ENCODE measurements at regions not wholly inside any gene's neighbourhood (a gene's known extent, or its start where the extent isn't known, plus 50 kb on each side); places are given as distances from the start of the nearest gene placed in this dataset.

DNA sequence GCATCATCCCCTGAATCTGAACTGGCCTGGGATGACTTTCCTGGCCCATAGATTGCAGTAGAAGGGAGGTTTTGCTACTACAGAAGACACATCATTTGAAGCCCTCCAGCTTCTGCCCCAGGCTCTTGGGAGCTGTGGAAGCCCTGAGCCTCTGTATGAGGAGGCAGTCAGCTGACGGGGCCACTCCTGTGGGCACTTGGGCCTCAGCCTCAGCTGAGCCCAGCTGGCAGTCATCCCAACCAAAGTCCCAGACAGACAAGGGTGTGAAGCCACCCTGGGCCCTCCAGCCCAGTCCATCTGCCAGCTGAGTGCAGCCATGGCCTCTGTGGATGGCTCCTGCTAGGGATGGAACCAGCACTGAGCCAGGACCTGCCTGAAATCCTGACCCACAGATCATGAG is 502.3 kb upstream of the HS6ST1 start:
- Histone ChIP-seq H3K9me3 (ENCODE audit: insufficient read depth, low read depth) (no peaks in the 10 kb centered on the region), H4K20me1 (ENCODE audit: insufficient read depth) (no peaks in the 10 kb centered on the region), H3K4me2 (no peak overlapping the region), H3K27me3 (ENCODE audit: insufficient read depth, low read depth) (peaks cover 71% of the 10 kb centered on the region), H3K79me2 (ENCODE audit: low read depth) (no peaks in the 10 kb centered on the region), H3K4me3 (no peak overlapping the region), H3K27ac (no peak overlapping the region), H3K4me1 (replicated peaks; ENCODE audit: insufficient read depth) (no peaks in the 10 kb centered on the region), H3F3A (ENCODE audit: insufficient read depth, low read depth) (no peaks in the 10 kb centered on the region), H3K9me2 (ENCODE audit: insufficient read depth) (no peaks in the 10 kb centered on the region), H3K36me3 (ENCODE audit: low read depth) (no peaks in the 10 kb centered on the region), H2AFZ (no peak overlapping the region)
- ChIA-PET CTCF (no interaction called here), POLR2A (ENCODE audit: unreplicated experiment) (no interaction called here)
- no peak for DNase-seq
- BruUV-seq (replicated peaks), result no TSS peak
- TF ChIP-seq EZH2 (IDR thresholded peaks at IDR 0.05; ENCODE audit: low read depth), result no peak
- TF ChIP-seq, protein P1, sequence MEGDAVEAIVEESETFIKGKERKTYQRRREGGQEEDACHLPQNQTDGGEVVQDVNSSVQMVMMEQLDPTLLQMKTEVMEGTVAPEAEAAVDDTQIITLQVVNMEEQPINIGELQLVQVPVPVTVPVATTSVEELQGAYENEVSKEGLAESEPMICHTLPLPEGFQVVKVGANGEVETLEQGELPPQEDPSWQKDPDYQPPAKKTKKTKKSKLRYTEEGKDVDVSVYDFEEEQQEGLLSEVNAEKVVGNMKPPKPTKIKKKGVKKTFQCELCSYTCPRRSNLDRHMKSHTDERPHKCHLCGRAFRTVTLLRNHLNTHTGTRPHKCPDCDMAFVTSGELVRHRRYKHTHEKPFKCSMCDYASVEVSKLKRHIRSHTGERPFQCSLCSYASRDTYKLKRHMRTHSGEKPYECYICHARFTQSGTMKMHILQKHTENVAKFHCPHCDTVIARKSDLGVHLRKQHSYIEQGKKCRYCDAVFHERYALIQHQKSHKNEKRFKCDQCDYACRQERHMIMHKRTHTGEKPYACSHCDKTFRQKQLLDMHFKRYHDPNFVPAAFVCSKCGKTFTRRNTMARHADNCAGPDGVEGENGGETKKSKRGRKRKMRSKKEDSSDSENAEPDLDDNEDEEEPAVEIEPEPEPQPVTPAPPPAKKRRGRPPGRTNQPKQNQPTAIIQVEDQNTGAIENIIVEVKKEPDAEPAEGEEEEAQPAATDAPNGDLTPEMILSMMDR (conservative IDR thresholded peaks at IDR 0.05), result no peak
- intact Hi-C loops (cut with micrococcal nuclease; ENCODE audit: unreplicated experiment), result no loop called here

- H3K36me3 ChIP-seq (ENCODE audit: low read depth), result no peaks in the 10 kb centered on the region
- intact Hi-C loops (cut with micrococcal nuclease; ENCODE audit: unreplicated experiment), result no loop called here
- H3K9me2 ChIP-seq (ENCODE audit: insufficient read depth), result no peaks in the 10 kb centered on the region
- H3K4me3 ChIP-seq, result no peak overlapping the region
- no peaks in the 10 kb centered on the region for H3K79me2 ChIP-seq (ENCODE audit: low read depth)
- DNase-seq, result no peak
- H2AFZ ChIP-seq, result no peak overlapping the region
- BruUV-seq (replicated peaks), result no TSS peak
- no peaks in the 10 kb centered on the region for H3K9me3 ChIP-seq (ENCODE audit: insufficient read depth, low read depth)
- H4K20me1 ChIP-seq (ENCODE audit: insufficient read depth), result no peaks in the 10 kb centered on the region
- no peak overlapping the region for H3K4me2 ChIP-seq
- ChIA-PET CTCF (no interaction called here), POLR2A (ENCODE audit: unreplicated experiment) (no interaction called here)
- H3K27me3 ChIP-seq (ENCODE audit: insufficient read depth, low read depth), result peaks cover 54% of the 10 kb centered on the region; the same call in 1 of the 2 replicates
- H3K4me1 ChIP-seq (replicated peaks; ENCODE audit: insufficient read depth), result no peaks in the 10 kb centered on the region
- TF ChIP-seq, protein P1 (conservative IDR thresholded peaks at IDR 0.05), result no peak
- no peak for TF ChIP-seq EZH2 (IDR thresholded peaks at IDR 0.05; ENCODE audit: low read depth)
- no peaks in the 10 kb centered on the region for H3F3A ChIP-seq (ENCODE audit: insufficient read depth, low read depth)
- no peak overlapping the region for H3K27ac ChIP-seq
Measured at GRCh38 chr2:128832946-128833663, 514.4 kb upstream of the HS6ST1 start.

DNA sequence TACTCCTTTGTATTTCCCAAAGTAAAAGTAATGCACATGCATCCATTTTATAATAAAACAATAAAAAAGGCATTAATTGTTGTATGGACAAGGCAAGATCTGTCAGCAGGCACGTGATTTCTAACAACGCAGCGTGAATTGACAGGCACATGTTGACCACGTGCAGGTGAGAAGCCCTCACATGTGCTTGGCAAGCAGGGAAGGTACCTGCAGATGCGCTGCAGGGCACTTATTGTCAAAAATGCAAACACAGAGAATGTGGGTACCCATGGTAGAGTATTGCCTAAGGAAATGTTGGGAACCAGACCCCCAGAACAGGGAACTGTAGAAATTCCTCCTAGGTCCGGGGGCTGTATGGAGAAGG is 515.0 kb upstream of the HS6ST1 start:
- Histone ChIP-seq H3K27me3 (ENCODE audit: insufficient read depth, low read depth) (peaks cover 54% of the 10 kb centered on the region; the same call in 1 of the 2 replicates), H4K20me1 (ENCODE audit: insufficient read depth) (no peaks in the 10 kb centered on the region), H3K4me1 (replicated peaks; ENCODE audit: insufficient read depth) (no peaks in the 10 kb centered on the region), H3K4me3 (no peak overlapping the region), H3K9me3 (ENCODE audit: insufficient read depth, low read depth) (no peaks in the 10 kb centered on the region), H3K36me3 (ENCODE audit: low read depth) (no peaks in the 10 kb centered on the region), H3K27ac (no peak overlapping the region), H3F3A (ENCODE audit: insufficient read depth, low read depth) (no peaks in the 10 kb centered on the region), H3K79me2 (ENCODE audit: low read depth) (no peaks in the 10 kb centered on the region), H3K4me2 (no peak overlapping the region), H2AFZ (no peak overlapping the region), H3K9me2 (ENCODE audit: insufficient read depth) (no peaks in the 10 kb centered on the region)
- POLR2A ChIA-PET (ENCODE audit: unreplicated experiment), result no interaction called here
- CTCF ChIA-PET, result no interaction called here
- no TSS peak for BruUV-seq (replicated peaks)
- no peak for DNase-seq
- intact Hi-C loops (cut with micrococcal nuclease; ENCODE audit: unreplicated experiment), result no loop called here
- TF ChIP-seq, protein P1 (conservative IDR thresholded peaks at IDR 0.05), result no peak
- no peak for TF ChIP-seq EZH2 (IDR thresholded peaks at IDR 0.05; ENCODE audit: low read depth)
